ENCODE measurements at regions not wholly inside any gene's neighbourhood (a gene's known extent, or its start where the extent isn't known, plus 50 kb on each side); places are given as distances from the start of the nearest gene placed in this dataset.

- no peaks in the 10 kb centered on the region for H3K79me2 ChIP-seq (ENCODE audit: insufficient read depth, low read length)
- H2BK120ac ChIP-seq (ENCODE audit: low read depth, low read length, poor library complexity, severe bottlenecking), result no peak overlapping the region
- no CpG with 5 or more reads among the region's 6 CpGs for WGBS (ENCODE audit: extremely low coverage, insufficient read length, low lambda C conversion rate)
- no peak overlapping the region for H2AFZ ChIP-seq (ENCODE audit: low read length)
- Mint-ChIP-seq H3K4me1 (peaks cover 3 to 5% of the 10 kb centered on the region in 2 experiments), H3K27me3 (ENCODE audit: low read depth) (no peaks in the 10 kb centered on the region), H3K36me3 (ENCODE audit: insufficient read depth in 1 of 3, low read depth in 3 of 3) (no peaks in the 10 kb centered on the region), H3K4me3 (no peak overlapping the region), H3K27ac (no peak overlapping the region), H3K9me3 (no peaks in the 10 kb centered on the region)
- no peak overlapping the region for H3K27ac ChIP-seq (ENCODE audit: insufficient read length, low read depth, low read length)
- H3K23me2 ChIP-seq (ENCODE audit: insufficient read length, low read depth, low read length, poor library complexity, severe bottlenecking), result peaks cover 2% of the 10 kb centered on the region
- no peak overlapping the region for H3K4ac ChIP-seq (ENCODE audit: low read depth, low read length)
- DNase-seq, result no peak
- no peak overlapping the region for H3K4me2 ChIP-seq (ENCODE audit: insufficient read depth, insufficient read length, low read length)
- no peak overlapping the region for H3K14ac ChIP-seq (ENCODE audit: insufficient read depth, low read length)
- H2BK5ac ChIP-seq (ENCODE audit: insufficient read length, low read length), result no peak overlapping the region
- H3T11ph ChIP-seq (ENCODE audit: low read length), result no peak overlapping the region
- H3K79me1 ChIP-seq (ENCODE audit: insufficient read depth, low read depth, low read length, poor library complexity, severe bottlenecking), result no peaks in the 10 kb centered on the region
- no peak overlapping the region for H2BK12ac ChIP-seq (ENCODE audit: insufficient read length, low read depth, low read length)
- H3K9ac ChIP-seq (ENCODE audit: extremely low read depth, insufficient read length, low read length), result no peak overlapping the region
- H3K56ac ChIP-seq (ENCODE audit: insufficient read length, low read depth, low read length), result no peak overlapping the region
- H2BK20ac ChIP-seq (ENCODE audit: low read depth, low read length, poor library complexity, severe bottlenecking), result no peak overlapping the region
- no peak overlapping the region for H4K91ac ChIP-seq (ENCODE audit: insufficient read length, low read depth, low read length)
- H3K27me3 ChIP-seq (ENCODE audit: insufficient read depth, low read length), result no peaks in the 10 kb centered on the region
- no peaks in the 10 kb centered on the region for H3K4me1 ChIP-seq (ENCODE audit: insufficient read depth, low read length)
- H2BK15ac ChIP-seq (ENCODE audit: low read depth, low read length), result no peak overlapping the region
- H4K8ac ChIP-seq (replicated peaks; ENCODE audit: insufficient read length, low read depth, low read length), result no peak overlapping the region
- H3K9me3 ChIP-seq (ENCODE audit: control insufficient read depth, low read depth, low read length), result no peaks in the 10 kb centered on the region
- H4K5ac ChIP-seq (ENCODE audit: insufficient read length, low read depth, low read length), result no peak overlapping the region
- H3K18ac ChIP-seq (ENCODE audit: insufficient read length, low read depth, low read length), result no peak overlapping the region
- no peak overlapping the region for H2AK5ac ChIP-seq (ENCODE audit: insufficient read length, low read length)
- H4K20me1 ChIP-seq (ENCODE audit: control insufficient read depth, insufficient read depth, insufficient read length), result no peaks in the 10 kb centered on the region
- no peak overlapping the region for H3K23ac ChIP-seq (ENCODE audit: insufficient read length, low read depth, low read length)
- TF ChIP-seq CTCF (conservative IDR thresholded peaks at IDR 0.05), result no peak
Measured at GRCh38 chr7:34320412-34320811, 337.6 kb upstream of the NPSR1 start.

Measured in H9 (cell line).